IMR-90 (cell line): ENCODE measurements at regions not wholly inside any gene's neighbourhood (a gene's known extent, or its start where the extent isn't known, plus 50 kb on each side); places are given as distances from the start of the nearest gene placed in this dataset.

Experiments
- CTCF ChIP-seq: conservative IDR thresholded peaks from 2 replicates; pipeline ENCODE4 v1.5.1; 2012; ENCODE audit warnings: mild to moderate bottlenecking, low read depth, low read length, improper control_type of control experiment
- MAFK ChIP-seq: IDR thresholded peaks from 2 replicates; pipeline ENCODE4 v1.6.1; 2012; ENCODE audit warnings: low read depth, low read length, improper control_type of control experiment
- MAZ ChIP-seq: IDR thresholded peaks from 2 replicates; pipeline ENCODE4 v1.6.1; 2012; ENCODE audit warnings: low read depth, mild to moderate bottlenecking, low read length, improper control_type of control experiment, moderate library complexity, borderline replicate concordance
- POLR2A ChIP-seq: IDR thresholded peaks from 2 replicates; pipeline ENCODE4 v1.6.1; 2012; ENCODE audit warnings: mild to moderate bottlenecking, low read depth, low read length
- RAD21 ChIP-seq: IDR thresholded peaks from 2 replicates; pipeline ENCODE4 v1.6.1; 2012; ENCODE audit warnings: low read length, improper control_type of control experiment
- USF2 ChIP-seq: fragments of 150-350 bp; IDR thresholded peaks from 2 replicates; pipeline ENCODE4 v1.6.1; 2017; ENCODE audit warnings: mild to moderate bottlenecking, antibody characterized with exemption, low read length, low read depth

GRCh38 chr5:158320178-158320674 is 461.3 kb upstream of the CLINT1 start:
- TF ChIP-seq MAZ (no peak), CTCF (no peak), POLR2A (no peak), USF2 (no peak), RAD21 (no peak), MAFK (no peak)
